GM12878 (cell line): ENCODE measurements at regions not wholly inside any gene's neighbourhood (a gene's known extent, or its start where the extent isn't known, plus 50 kb on each side); places are given as distances from the start of the nearest gene placed in this dataset.

Experiments
- ATAC-seq: fragments of 200-7000 bp; cut with Tn5 transposase; 3 replicates; pipeline ENCODE4 v1.9.1; 2020; ENCODE audit warnings: mild to moderate bottlenecking, moderate library complexity
- BruUV-seq: library from RNA; stranded (reverse); fragments of 400-500 nt; replicated peaks from 2 replicates; lab custom pipeline; 2021; lab: Mats Ljungman, UMichigan
- CTCF ChIA-PET: fragments of 300-600 bp; sonication (Branson Sonifier 250); formaldehyde crosslinking; extraction: SDS; loops from one replicate; lab custom pipeline; 2021; ENCODE audit warnings: inconsistent platforms; lab: Yijun Ruan, JAX
- POLR2A ChIA-PET: fragments of 350-600 bp; formaldehyde crosslinking; extraction: SDS; loops from one replicate; lab custom pipeline; 2021; ENCODE audit warnings: inconsistent platforms; lab: Charles Lee
- RAD21 ChIA-PET: fragments of 300-600 bp; sonication (Branson Sonifier 250); formaldehyde crosslinking; loops from one replicate; lab custom pipeline; 2023; ENCODE audit warnings: antibody characterized with exemption; ENCODE audit not compliant: unreplicated experiment; lab: Charles Lee
- SMC1A ChIA-PET: fragments of 300-600 bp; sonication (Branson Sonifier 250); formaldehyde crosslinking; loops from one replicate; lab custom pipeline; 2023; ENCODE audit not compliant: unreplicated experiment, uncharacterized antibody; lab: Charles Lee
- DNase-seq: peaks from one replicate; pipeline ENCODE4 v3.0.0-alpha.2; 2011; ENCODE audit warnings: low read depth, low spot score
- FAIRE-seq: peaks from 3 replicates; lab custom pipeline; 2011; peaks lifted over from hg19 to GRCh38; lab: Jason Lieb, UNC
- H2AFZ ChIP-seq: 2 replicates; pipeline ENCODE4 v1.6.0; 2011; ENCODE audit warnings: low read depth, low read length, control low read depth; ENCODE audit not compliant: control insufficient read depth
- H3K27ac ChIP-seq: 2 replicates; pipeline ENCODE4 v1.5.1; 2011; ENCODE audit warnings: control low read depth; ENCODE audit not compliant: control insufficient read depth, insufficient read depth
- H3K27me3 ChIP-seq, 2 experiments: replicated peaks in 1 of 2; 2 replicates each; pipeline versions ENCODE4 v1.6.0 to v1.6.1; 2011; ENCODE audit warnings: low read length in 1 of 2; ENCODE audit not compliant: control insufficient read depth in 2 of 2, insufficient read depth in 2 of 2
- H3K36me3 ChIP-seq, 2 experiments: 2 replicates each; pipeline ENCODE4 v1.5.1; 2011; ENCODE audit warnings: low read length in 1 of 2; ENCODE audit not compliant: control insufficient read depth in 2 of 2, insufficient read depth in 2 of 2
- H3K4me1 ChIP-seq: 2 replicates; pipeline ENCODE4 v1.6.1; 2011; ENCODE audit warnings: mild to moderate bottlenecking, low read length, moderate library complexity, mixed read lengths; ENCODE audit not compliant: control insufficient read depth, insufficient read depth
- H3K4me2 ChIP-seq: 2 replicates; pipeline ENCODE4 v1.6.0; 2011; ENCODE audit warnings: control low read depth; ENCODE audit not compliant: control insufficient read depth, insufficient read depth
- H3K4me3 ChIP-seq: fragments of 200-600 bp; sonication (generic); 2 replicates; pipeline ENCODE4 v1.5.1; 2016
- H3K79me2 ChIP-seq: 2 replicates; pipeline ENCODE4 v1.6.0; 2011; ENCODE audit warnings: low read length; ENCODE audit not compliant: control insufficient read depth, insufficient read depth
- H3K9ac ChIP-seq: 2 replicates; pipeline ENCODE4 v1.8.0; 2011; ENCODE audit warnings: low read length, control low read depth, mixed read lengths; ENCODE audit not compliant: control insufficient read depth, insufficient read depth
- H3K9me3 ChIP-seq: replicated peaks from 3 replicates; pipeline ENCODE4 v1.5.1; 2011; ENCODE audit warnings: mild to moderate bottlenecking, low read length; ENCODE audit not compliant: control insufficient read depth, insufficient read depth
- H4K20me1 ChIP-seq: 2 replicates; pipeline ENCODE4 v1.6.0; 2011; ENCODE audit not compliant: control insufficient read depth, insufficient read depth
- ATF7 ChIP-seq: fragments of 450-650 bp; IDR thresholded peaks from 2 replicates; pipeline ENCODE4 v1.6.1; 2016; ENCODE audit warnings: low read depth, mild to moderate bottlenecking
- EZH2 ChIP-seq: IDR thresholded peaks from 2 replicates; pipeline ENCODE4 v1.6.1; 2012; ENCODE audit warnings: low read depth, mild to moderate bottlenecking, control low read depth, inconsistent platforms, low read length, borderline replicate concordance; ENCODE audit not compliant: control insufficient read depth
- MEF2A ChIP-seq: IDR thresholded peaks from 2 replicates; pipeline ENCODE4 v1.6.1; 2011; ENCODE audit warnings: low read depth, mild to moderate bottlenecking, low read length, moderate library complexity; ENCODE audit not compliant: insufficient read depth
- NFIC ChIP-seq: IDR thresholded peaks from 2 replicates; pipeline ENCODE4 v1.6.1; 2012; ENCODE audit warnings: low read depth, mild to moderate bottlenecking, inconsistent platforms, low read length, moderate library complexity
- SREBF2 ChIP-seq: IDR thresholded peaks from 2 replicates; pipeline ENCODE4 v1.6.1; 2012; ENCODE audit warnings: mild to moderate bottlenecking, low read length
- YY1 ChIP-seq: IDR thresholded peaks from 2 replicates; pipeline ENCODE4 v1.6.1; 2011; ENCODE audit warnings: low read depth, mild to moderate bottlenecking, low read length
- WGBS: methylation state at CpG from one replicate; pipeline ENCODE4 v1.1.6; 2016; ENCODE audit warnings: low lambda C conversion rate; ENCODE audit not compliant: insufficient replicate concordance, insufficient coverage; ENCODE audit errors: missing lambda C conversion rate; 5-methylcytosine and 5-hydroxymethylcytosine counted together
- in situ Hi-C: fragments of 300-500 bp; cut with MboI; formaldehyde crosslinking; loops from 9 replicates; pipeline ENCODE4 v1.14.3; 2018; ENCODE audit warnings: mixed read lengths
- intact Hi-C: fragments of 100-400 bp; cut with micrococcal nuclease; formaldehyde crosslinking; loops from one replicate; pipeline ENCODE4 v1.14.2; 2022; ENCODE audit not compliant: unreplicated experiment
- TF ChIP-seq, protein P1 (sequence below): IDR thresholded peaks from 2 replicates; pipeline ENCODE4 v1.6.1; 2012; ENCODE audit warnings: improper control_type of control experiment, low read depth, low read length; ENCODE audit not compliant: insufficient replicate concordance

DNA sequence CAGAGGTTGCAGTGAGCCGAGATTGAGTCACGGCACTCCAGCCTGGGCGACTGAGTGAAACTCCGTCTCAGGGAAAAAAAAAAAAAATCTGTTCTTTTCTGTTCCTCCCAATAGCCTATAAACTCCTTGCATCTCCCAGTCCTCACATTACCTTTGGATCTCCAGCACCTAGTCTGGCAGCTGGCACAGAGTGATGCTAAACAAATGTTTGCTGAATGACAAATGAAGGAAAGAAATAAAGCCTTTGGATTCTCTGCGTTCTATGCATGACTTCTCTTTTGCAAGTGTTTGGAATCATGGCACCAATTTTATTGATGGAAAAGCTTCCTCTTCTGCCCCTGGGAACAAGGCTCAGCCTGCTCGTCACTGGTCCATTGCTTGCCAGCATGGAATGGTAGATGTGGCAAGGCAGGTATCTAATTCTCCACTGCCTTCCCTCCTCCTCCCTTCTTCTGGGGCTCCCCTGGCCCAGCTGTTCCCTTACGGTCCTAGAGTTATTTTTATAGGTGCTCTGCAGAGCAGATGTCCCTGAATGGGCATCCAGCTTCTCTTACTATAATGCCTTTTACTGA is 53.6 kb upstream of the FYN start:
- H3K79me2 ChIP-seq = no peaks in the 10 kb centered on the region
- H3K9ac ChIP-seq = no peak overlapping the region
- no peak overlapping the region for H3K27ac ChIP-seq
- H3K4me3 ChIP-seq = no peak overlapping the region
- no peak for FAIRE-seq
- no peaks in the 10 kb centered on the region for H3K27me3 ChIP-seq
- no peaks in the 10 kb centered on the region for H3K36me3 ChIP-seq
- 57% methylated on average over 7 of the region's 7 CpGs for WGBS
- H2AFZ ChIP-seq = no peak overlapping the region
- no peaks in the 10 kb centered on the region for H3K4me1 ChIP-seq
- H4K20me1 ChIP-seq = no peaks in the 10 kb centered on the region
- no TSS peak for BruUV-seq
- in situ Hi-C loops (no loop called here), intact Hi-C loops (no loop called here)
- no peak for ATAC-seq
- RAD21 ChIA-PET = no interaction called here
- POLR2A ChIA-PET = no interaction called here
- no peaks in the 10 kb centered on the region for H3K9me3 ChIP-seq
- no peak overlapping the region for H3K4me2 ChIP-seq
- no peak for DNase-seq
- SMC1A ChIA-PET = interaction anchor here (0.9 to 1.4 kb wide), 2 partner anchors 63 to 217 kb away, joined by 3 read pairs; no protein-coding TSS in a partner anchor
- CTCF ChIA-PET = interaction anchor here (0.6 kb wide), 1 partner anchor 55 kb away, joined by 5 read pairs; no protein-coding TSS in a partner anchor
- TF ChIP-seq YY1 (no peak), NFIC (no peak), EZH2 (no peak), ATF7 (no peak), SREBF2 (no peak), MEF2A (no peak)
- TF ChIP-seq, protein P1, sequence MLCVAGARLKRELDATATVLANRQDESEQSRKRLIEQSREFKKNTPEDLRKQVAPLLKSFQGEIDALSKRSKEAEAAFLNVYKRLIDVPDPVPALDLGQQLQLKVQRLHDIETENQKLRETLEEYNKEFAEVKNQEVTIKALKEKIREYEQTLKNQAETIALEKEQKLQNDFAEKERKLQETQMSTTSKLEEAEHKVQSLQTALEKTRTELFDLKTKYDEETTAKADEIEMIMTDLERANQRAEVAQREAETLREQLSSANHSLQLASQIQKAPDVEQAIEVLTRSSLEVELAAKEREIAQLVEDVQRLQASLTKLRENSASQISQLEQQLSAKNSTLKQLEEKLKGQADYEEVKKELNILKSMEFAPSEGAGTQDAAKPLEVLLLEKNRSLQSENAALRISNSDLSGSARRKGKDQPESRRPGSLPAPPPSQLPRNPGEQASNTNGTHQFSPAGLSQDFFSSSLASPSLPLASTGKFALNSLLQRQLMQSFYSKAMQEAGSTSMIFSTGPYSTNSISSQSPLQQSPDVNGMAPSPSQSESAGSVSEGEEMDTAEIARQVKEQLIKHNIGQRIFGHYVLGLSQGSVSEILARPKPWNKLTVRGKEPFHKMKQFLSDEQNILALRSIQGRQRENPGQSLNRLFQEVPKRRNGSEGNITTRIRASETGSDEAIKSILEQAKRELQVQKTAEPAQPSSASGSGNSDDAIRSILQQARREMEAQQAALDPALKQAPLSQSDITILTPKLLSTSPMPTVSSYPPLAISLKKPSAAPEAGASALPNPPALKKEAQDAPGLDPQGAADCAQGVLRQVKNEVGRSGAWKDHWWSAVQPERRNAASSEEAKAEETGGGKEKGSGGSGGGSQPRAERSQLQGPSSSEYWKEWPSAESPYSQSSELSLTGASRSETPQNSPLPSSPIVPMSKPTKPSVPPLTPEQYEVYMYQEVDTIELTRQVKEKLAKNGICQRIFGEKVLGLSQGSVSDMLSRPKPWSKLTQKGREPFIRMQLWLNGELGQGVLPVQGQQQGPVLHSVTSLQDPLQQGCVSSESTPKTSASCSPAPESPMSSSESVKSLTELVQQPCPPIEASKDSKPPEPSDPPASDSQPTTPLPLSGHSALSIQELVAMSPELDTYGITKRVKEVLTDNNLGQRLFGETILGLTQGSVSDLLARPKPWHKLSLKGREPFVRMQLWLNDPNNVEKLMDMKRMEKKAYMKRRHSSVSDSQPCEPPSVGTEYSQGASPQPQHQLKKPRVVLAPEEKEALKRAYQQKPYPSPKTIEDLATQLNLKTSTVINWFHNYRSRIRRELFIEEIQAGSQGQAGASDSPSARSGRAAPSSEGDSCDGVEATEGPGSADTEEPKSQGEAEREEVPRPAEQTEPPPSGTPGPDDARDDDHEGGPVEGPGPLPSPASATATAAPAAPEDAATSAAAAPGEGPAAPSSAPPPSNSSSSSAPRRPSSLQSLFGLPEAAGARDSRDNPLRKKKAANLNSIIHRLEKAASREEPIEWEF = no peak
